OCI-LY7 (cell line): ENCODE measurements at regions not wholly inside any gene's neighbourhood (a gene's known extent, or its start where the extent isn't known, plus 50 kb on each side); places are given as distances from the start of the nearest gene placed in this dataset.

Experiments
- EZH2phosphoT487 ChIP-seq: fragments of 200-600 bp; sonication (generic); IDR thresholded peaks from 2 replicates; pipeline ENCODE4 v1.6.1; 2018; ENCODE audit warnings: low read depth, borderline replicate concordance, mild to moderate bottlenecking, mixed run types, antibody characterized with exemption, low read length, moderate library complexity, mixed read lengths
- TF ChIP-seq, protein P1 (sequence below): fragments of 200-600 bp; sonication (generic); conservative IDR thresholded peaks from 2 replicates; pipeline ENCODE4 v1.5.1; 2014; ENCODE audit warnings: mild to moderate bottlenecking, antibody characterized with exemption, low read length, moderate library complexity, mixed read lengths

GRCh38 chr1:232150770-232151548, 479.0 kb downstream of the SIPA1L2 start:
- TF ChIP-seq, protein P1, sequence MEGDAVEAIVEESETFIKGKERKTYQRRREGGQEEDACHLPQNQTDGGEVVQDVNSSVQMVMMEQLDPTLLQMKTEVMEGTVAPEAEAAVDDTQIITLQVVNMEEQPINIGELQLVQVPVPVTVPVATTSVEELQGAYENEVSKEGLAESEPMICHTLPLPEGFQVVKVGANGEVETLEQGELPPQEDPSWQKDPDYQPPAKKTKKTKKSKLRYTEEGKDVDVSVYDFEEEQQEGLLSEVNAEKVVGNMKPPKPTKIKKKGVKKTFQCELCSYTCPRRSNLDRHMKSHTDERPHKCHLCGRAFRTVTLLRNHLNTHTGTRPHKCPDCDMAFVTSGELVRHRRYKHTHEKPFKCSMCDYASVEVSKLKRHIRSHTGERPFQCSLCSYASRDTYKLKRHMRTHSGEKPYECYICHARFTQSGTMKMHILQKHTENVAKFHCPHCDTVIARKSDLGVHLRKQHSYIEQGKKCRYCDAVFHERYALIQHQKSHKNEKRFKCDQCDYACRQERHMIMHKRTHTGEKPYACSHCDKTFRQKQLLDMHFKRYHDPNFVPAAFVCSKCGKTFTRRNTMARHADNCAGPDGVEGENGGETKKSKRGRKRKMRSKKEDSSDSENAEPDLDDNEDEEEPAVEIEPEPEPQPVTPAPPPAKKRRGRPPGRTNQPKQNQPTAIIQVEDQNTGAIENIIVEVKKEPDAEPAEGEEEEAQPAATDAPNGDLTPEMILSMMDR = no peak
- no peak for TF ChIP-seq EZH2phosphoT487
